ENCODE measurements at regions not wholly inside any gene's neighbourhood (a gene's known extent, or its start where the extent isn't known, plus 50 kb on each side); places are given as distances from the start of the nearest gene placed in this dataset.

GRCh38 chr1:224501836-224502235, 67.2 kb upstream of the WDR26 start:
- TF ChIP-seq TAF1 (conservative IDR thresholded peaks at IDR 0.05): no peak
- TF ChIP-seq CTCF (IDR thresholded peaks at IDR 0.05; ENCODE audit: low read depth, low read length, missing input control): no peak
- no peak for TF ChIP-seq ZBTB33 (IDR thresholded peaks at IDR 0.05)
- TF ChIP-seq GABPA (IDR thresholded peaks at IDR 0.05 in 1 of 2, conservative IDR thresholded peaks at IDR 0.05 in 1 of 2): no peak
- TF ChIP-seq YY1 (IDR thresholded peaks at IDR 0.05): no peak
- TF ChIP-seq MAX (IDR thresholded peaks at IDR 0.05): no peak
- TF ChIP-seq FOXA1 (IDR thresholded peaks at IDR 0.05): no peak
- TF ChIP-seq RAD21 (IDR thresholded peaks at IDR 0.05): no peak
- no peak for TF ChIP-seq REST (IDR thresholded peaks at IDR 0.05)
- no peak for TF ChIP-seq SP1 (IDR thresholded peaks at IDR 0.05)

All from liver (tissue), 3 donors.